NCI-H774 (cell line): ENCODE measurements at regions not wholly inside any gene's neighbourhood (a gene's known extent, or its start where the extent isn't known, plus 50 kb on each side); places are given as distances from the start of the nearest gene placed in this dataset.

Experiments
- DNase-seq: peaks from one replicate; lab custom pipeline; 2025; lab: John Stamatoyannopoulos, UW

DNA sequence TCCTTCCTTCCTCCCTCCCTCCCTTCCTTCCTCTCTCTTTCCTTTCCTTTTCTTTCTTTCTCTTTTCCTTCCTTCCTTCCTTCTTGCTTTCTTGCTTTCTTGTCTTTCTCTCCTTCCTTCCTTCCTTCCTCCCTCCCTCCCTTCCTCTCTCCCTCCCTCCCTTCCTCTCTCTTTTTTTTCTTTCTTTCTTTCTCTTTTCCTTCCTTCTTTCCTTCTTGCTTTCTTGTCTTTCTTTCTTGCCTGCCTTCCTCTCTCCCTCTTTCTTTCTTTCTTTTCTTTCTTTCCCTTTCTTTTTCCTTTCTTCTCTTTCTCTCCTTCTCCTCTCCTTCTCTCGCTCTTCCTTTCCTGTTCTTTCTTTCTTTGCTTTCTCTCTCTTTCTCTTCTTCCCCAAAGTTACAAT, 728.4 kb upstream of the ADAMTS5 start:
- no peak for DNase-seq

DNA sequence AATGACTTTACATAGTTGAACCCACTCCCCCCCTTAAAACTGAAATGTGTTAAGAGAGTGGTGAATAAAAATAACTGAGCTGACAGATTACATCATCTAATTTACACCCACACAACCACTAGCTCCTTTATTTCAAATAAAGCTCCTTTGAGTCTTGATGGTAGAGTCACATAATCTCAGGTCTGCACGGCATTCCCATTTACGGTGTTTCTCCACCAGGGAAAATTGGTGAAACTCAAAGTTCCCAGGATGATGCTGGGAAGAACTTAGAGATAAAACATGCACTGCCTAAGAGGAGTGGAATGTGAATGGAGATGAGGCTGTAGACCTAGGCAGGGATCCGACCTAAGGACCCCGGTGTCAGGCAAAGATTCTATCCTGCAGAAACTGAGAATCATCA, 727.8 kb upstream of the ADAMTS5 start:
- DNase-seq, result no peak

GRCh38 chr21:27693376-27693775, 726.5 kb upstream of the ADAMTS5 start:
- no peak for DNase-seq

DNA sequence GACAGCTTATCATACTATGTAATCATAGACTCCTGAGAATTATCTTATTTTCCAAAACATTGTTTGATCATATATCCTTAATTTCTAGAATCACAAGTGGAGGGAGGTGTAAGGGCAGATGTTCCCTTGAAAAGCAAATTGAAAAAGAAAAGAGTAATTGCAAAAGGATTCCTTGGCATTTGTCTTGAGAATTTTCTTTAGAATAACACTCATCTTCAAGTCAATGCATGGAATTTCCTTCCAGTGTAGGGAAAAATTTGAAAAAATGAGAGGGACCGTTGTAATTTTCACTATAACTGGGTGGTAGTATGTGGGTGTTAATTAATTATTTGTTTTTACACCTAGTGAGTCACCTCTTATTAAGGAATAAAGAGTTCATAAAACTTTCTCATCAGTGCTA, 724.6 kb upstream of the ADAMTS5 start:
- DNase-seq, result no peak

DNA sequence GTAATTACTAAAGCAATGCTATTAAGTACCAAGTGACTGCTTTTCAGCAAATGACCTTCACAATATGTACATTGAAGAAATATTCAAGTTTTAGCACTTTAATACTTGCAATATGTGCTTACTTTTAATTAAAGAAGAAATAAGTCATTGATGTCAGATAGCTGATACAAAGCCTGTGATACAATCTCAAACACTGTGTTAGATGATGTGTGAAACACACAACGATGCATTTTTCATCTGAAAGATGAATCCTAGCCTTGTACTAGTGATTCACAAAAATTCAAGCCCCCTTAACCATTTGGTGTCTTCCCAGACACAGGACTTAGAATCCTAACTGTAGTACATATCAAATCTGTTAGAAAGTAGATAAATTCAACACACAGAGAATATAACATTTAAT, 724.1 kb upstream of the ADAMTS5 start:
- DNase-seq, result no peak

GRCh38 chr21:27690426-27690825, 723.5 kb upstream of the ADAMTS5 start:
- no peak for DNase-seq

DNA sequence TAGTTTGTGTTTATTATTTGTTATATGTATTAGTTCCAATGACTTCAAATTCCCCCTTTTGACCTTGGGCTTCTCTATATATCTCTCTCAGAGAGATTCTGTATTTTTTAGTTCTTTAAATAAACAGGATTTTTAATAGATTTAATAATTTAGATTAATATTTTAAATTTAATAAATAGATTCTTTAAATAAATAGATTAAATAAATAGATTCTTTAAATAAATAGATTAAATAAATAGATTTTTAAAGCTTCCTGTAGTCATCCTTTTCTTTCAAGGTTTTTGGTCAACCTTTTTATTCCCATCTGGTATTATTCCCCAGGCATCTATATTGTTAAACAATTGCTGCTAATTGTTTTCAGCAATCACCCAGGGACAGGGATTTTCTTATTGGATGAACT, 721.9 kb upstream of the ADAMTS5 start:
- DNase-seq, result no peak

- DNase-seq, result no peak
Measured at GRCh38 chr21:27683292-27683691, 716.4 kb upstream of the ADAMTS5 start.

DNA sequence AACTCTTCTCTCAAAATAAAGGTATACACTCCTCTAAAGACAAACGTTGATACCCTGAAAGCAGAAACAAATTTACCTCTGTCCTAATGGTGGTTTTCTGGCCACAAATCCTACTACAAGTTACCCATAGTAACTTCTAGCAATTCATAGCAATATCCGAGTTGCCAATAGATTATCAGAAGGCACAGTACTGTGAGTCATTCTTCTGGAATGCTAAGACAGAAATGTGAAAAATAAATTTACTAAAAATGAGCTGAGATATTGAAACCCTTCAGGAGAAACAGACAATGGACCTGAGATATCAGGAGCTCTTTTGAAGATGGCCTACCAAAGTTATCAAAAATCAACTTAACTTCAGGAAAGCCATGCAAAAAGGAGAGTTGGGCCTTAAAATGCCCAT, 715.0 kb upstream of the ADAMTS5 start:
- no peak for DNase-seq

- no peak for DNase-seq
Measured at GRCh38 chr21:27681038-27681437, 714.1 kb upstream of the ADAMTS5 start.

- DNase-seq, result no peak
Measured at GRCh38 chr21:27680181-27680580, 713.3 kb upstream of the ADAMTS5 start.

DNA sequence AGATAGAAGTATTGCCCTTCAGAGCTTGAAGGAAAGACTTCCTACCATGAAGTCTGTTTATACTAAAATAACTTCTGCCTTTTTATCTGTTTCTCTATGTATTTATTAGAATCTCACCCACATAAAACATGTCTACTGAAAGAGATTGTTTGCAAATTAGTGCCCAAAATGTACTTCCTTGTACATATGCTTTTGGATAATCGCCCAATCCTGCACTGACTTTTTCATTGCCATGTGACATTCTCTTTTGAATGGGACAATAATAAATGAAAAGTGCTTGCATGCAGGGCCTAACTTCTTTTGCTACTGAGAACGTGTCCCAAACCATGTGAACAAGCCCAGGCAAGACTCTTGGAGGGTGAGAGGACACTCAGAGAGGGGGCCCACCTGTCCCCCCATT, 711.6 kb upstream of the ADAMTS5 start:
- no peak for DNase-seq

GRCh38 chr21:27677546-27677945, 710.7 kb upstream of the ADAMTS5 start:
- DNase-seq, result no peak

- DNase-seq, result no peak
Measured at GRCh38 chr21:27675306-27675705, 708.4 kb upstream of the ADAMTS5 start.

DNA sequence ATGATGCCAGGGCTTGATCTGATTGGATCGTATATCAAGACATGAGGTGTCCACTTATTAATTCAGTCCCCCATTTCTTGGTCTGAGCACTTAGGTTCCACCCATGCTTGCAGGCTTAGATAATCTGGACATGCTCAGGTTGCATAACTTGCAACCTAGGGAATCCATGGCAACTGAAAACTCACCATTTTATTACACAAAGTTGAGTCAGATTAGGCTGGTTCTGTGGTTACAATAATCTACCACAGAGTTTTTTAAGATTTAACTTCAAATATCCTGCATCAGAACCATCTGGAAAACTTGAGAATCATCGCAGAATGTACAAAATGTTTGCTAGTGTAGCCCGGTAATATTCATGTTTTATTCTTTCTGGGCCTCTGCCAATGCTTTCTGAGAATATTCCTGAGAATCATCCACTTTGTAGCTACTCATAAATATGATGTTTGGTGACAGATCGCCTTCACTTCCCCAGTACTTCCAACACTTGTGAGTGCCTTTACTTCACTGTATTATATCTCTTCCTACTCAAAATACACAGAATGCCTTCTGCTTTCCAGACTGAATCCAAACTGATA, 707.2 kb upstream of the ADAMTS5 start:
- DNase-seq, result no peak

DNA sequence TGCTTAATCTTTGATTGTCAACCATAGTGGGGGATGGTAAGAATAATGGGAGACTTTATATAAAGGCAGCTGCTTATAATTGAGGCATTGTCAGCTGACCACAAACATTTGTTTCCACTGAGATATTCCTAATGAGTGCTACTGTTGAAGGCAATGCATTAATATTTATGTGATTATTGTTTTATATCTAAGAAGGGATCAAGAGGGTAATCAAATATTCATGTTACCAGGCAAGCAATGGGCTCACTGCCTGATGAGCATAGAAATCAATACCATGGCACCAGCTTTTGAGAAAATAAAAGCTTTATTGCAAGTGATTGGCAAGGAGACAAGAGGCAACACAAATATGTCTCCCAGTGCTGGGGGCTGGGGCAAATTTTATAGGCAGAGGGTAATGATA, 706.7 kb upstream of the ADAMTS5 start:
- no peak for DNase-seq

- DNase-seq, result no peak
Measured at GRCh38 chr21:27671207-27671606, 704.3 kb upstream of the ADAMTS5 start.

DNA sequence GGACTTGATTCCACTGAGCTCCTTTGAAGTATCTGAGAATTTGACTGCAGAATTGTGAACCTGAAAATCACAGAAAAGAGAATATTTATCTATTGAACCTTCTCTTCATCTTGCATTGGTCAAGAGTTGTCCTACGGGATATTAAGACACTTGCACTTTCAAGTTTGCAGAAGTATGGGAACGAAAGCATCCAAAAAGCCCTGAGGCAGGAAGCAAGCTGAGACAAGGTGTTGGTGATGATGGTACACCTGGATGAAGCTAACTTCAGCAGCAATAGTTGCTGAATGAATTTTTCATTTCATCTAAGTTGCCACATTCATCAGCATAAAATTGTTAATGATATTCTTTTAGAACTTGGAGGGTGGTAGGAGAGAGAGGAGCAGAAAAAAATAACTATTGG, 686.6 kb upstream of the ADAMTS5 start:
- DNase-seq, result no peak

DNA sequence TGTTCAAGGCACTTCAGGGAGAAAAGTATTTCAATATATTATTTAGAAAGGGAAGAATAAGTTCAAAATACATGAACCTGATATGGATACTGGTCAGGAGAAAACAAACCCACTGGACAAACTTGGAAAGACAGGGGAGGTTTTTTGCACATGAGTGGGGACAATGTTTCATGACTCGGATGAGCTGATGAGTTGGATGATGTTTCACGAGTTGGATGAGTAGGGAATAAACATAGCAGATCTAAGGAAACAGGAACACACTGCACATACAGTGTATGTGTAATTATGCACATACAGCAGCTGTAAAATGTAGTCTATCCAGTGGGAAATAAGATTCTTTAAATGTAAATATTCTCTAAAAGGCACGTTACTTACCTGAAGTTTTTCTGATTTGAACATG, 682.9 kb upstream of the ADAMTS5 start:
- DNase-seq, result no peak

- DNase-seq, result no peak
Measured at GRCh38 chr21:27649323-27649722, 682.4 kb upstream of the ADAMTS5 start.

- no peak for DNase-seq
Measured at GRCh38 chr21:27648560-27648959, 681.7 kb upstream of the ADAMTS5 start.

DNA sequence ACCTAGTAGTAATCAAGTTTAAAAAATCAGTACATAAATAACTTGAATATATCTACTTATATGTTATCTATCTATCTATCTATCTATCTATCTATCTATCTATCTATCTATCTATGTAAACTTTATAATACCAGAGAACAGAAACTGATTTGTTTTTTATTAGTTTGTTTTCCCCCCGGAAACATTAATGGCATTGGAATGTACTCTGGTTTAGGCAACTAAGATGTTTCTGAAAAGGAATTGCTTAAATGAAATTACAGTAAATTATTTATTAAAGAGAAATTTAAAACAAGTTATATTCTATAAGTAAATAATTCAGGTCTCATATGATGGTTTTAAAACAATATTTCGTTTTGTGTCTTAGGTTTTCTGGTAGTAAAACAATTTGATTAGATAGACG, 681.0 kb upstream of the ADAMTS5 start:
- DNase-seq, result no peak

DNA sequence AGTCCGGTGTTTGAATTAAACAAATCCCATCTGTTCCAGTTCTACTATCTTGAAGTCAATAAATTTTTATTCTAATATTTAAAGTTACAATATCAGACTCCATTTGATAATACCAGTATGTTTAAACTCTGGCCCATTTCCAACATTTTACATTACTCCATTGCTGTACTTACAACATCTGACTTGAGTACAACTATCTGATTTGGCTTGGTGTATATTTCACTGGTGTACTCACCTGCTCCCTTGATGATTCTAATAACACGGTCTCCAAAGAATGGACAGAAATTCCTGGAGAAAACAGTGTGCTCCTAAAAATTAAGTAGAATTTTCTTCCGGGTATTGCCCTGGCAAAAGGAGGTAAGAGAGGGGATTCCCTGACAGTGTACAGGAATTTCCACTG, 680.5 kb upstream of the ADAMTS5 start:
- no peak for DNase-seq

- DNase-seq, result no peak
Measured at GRCh38 chr21:27646691-27647090, 679.8 kb upstream of the ADAMTS5 start.

DNA sequence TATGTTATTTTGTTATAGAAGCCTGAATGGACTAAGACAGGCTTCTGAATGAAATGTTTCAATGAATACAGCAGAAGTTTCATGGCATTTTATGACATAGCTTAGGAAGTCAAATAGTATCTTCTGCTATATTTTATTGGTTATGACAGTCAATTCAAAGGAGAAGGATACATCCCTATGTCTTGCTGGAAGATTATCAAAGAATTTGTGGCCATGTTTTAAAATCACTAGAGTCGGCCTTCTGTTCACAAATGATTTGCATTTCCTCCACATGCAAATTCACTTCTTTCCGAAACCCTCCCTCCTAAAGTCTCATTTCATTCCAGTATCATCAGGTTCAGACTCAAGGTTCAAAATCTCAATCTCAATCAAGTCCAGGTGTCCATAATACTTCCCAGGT, 679.2 kb upstream of the ADAMTS5 start:
- DNase-seq, result no peak
